Activated CD4-positive, alpha-beta memory T cell treated with anti-CD3 and anti-CD28 coated beads for 36 hours (primary cell): ENCODE measurements at regions not wholly inside any gene's neighbourhood (a gene's known extent, or its start where the extent isn't known, plus 50 kb on each side); places are given as distances from the start of the nearest gene placed in this dataset.
"Not testable (repeated sequence)": the region's sequence is repeated elsewhere in the genome, so short reads cannot be mapped to it uniquely, and the experiment has no call there.

Experiments
- CTCF ChIA-PET: fragments of 350-600 bp; sonication (Branson Sonifier 250); formaldehyde crosslinking; loops from one replicate; lab custom pipeline; 2021; ENCODE audit warnings: antibody characterized with exemption, inconsistent platforms; lab: Charles Lee
- POLR2A ChIA-PET: fragments of 350-600 bp; sonication (Branson Sonifier 250); formaldehyde crosslinking; loops from one replicate; lab custom pipeline; 2021; ENCODE audit warnings: antibody characterized with exemption; lab: Charles Lee
- DNase-seq: peaks from one replicate; pipeline ENCODE4 v3.0.0-alpha.2; 2020
- H3K27ac Mint-ChIP-seq: one replicate; pipeline ENCODE4 v1.8.0; 2021; ENCODE audit warnings: mixed read lengths
- H3K27me3 Mint-ChIP-seq: one replicate; pipeline ENCODE4 v1.8.0; 2021; ENCODE audit warnings: mixed read lengths
- H3K36me3 Mint-ChIP-seq: one replicate; pipeline ENCODE4 v1.8.0; 2021; ENCODE audit warnings: mixed read lengths
- H3K4me1 Mint-ChIP-seq: one replicate; pipeline ENCODE4 v1.8.0; 2021; ENCODE audit warnings: low read depth, mixed read lengths
- H3K4me3 Mint-ChIP-seq: one replicate; pipeline ENCODE4 v1.8.0; 2021; ENCODE audit warnings: mild to moderate bottlenecking, mixed read lengths
- H3K9me3 Mint-ChIP-seq: one replicate; pipeline ENCODE4 v1.8.0; 2021; ENCODE audit warnings: mixed read lengths
- intact Hi-C: fragments of 100-400 bp; cut with micrococcal nuclease; formaldehyde crosslinking; loops from one replicate; pipeline ENCODE4 v1.15.1; 2023

DNA sequence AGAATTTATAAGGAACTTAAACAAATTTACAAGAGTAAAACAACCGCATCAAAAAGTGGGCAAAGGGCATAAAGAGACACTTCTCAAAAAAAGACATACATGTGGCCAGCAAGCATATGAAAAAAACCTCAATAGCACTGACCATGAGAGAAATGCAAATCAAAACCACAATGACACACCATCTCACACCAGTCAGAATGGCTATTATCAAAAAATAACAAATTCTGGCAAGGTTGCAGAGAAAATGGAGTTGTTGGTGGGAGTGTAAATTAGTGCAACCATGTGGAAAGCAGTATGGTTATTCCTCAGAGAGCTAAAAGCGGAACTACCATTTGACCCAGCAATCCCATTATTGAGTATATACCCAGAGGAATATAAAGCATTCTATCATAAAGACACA lies 866.8 kb upstream of the TENM4 start:
- no peak for DNase-seq
- Mint-ChIP-seq H3K36me3 (no peaks in the 10 kb centered on the region), H3K27me3 (no peaks in the 10 kb centered on the region), H3K4me1 (no peaks in the 10 kb centered on the region), H3K27ac (no peak overlapping the region), H3K4me3 (no peak overlapping the region), H3K9me3 (peaks cover 27% of the 10 kb centered on the region)
- intact Hi-C loops: no loop called here
- CTCF ChIA-PET: no interaction called here
- POLR2A ChIA-PET: no interaction called here

DNA sequence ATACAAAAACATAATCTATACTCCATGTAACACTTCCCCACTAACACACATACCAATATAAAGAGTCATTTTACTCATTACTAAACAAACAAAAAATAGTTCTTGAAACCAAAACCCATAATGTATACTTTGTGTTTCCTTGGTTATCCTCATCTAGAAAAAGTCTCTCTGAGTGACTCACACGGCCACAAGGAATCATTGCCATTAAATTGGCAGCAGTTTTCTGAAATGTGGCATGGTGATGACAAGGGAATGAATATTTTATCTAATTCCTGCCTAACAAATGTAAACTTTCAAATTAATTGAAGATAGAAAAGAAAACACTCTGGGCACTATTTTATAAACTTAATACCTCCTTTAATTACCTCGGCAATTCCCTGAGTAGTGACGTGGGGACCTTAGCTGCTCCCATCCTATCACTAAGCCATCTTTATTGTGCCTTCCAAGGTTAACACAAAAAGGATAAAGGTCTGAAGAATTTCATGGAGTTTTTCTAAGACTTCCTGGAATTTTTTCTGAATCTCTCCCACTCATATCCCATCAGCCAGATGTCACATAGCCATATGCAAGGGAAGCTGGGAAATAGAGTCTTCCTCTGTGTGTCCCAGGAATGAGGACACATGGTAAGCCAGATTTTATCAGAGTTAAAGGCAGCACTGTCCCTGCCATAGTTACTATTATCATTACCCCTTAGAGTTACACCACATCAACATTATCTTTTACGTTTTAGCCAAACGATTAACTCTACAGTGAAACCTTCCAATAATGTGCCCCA lies 857.2 kb upstream of the TENM4 start:
- no peaks in the 10 kb centered on the region for H3K4me1 Mint-ChIP-seq
- no peaks in the 10 kb centered on the region for H3K27me3 Mint-ChIP-seq
- no peak overlapping the region for H3K4me3 Mint-ChIP-seq
- peaks cover 7% of the 10 kb centered on the region for H3K9me3 Mint-ChIP-seq
- ChIA-PET CTCF (no interaction called here), POLR2A (no interaction called here)
- no peak for DNase-seq
- intact Hi-C loops: no loop called here
- H3K27ac Mint-ChIP-seq: no peak overlapping the region
- no peaks in the 10 kb centered on the region for H3K36me3 Mint-ChIP-seq

DNA sequence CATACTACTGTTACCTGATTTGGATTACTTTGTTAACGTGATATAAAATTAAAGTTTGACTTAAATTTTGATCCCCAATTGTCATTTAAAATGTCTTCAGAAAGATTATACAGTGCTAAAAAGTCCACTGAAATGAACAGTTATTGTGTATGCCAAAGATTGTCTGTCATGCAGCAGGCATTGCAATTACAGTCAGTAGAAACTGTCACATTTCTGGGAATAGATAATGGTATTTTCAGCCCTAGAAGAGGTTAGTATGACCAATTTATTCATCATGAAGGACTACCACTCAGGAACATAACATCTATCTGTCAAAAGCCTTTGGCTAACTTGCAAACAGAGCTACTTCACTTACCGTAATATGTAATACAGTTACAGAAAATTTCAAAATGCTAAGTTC lies 852.5 kb upstream of the TENM4 start:
- no peak overlapping the region for H3K27ac Mint-ChIP-seq
- intact Hi-C loops: no loop called here
- H3K36me3 Mint-ChIP-seq: no peaks in the 10 kb centered on the region
- DNase-seq: no peak
- no peak overlapping the region for H3K4me3 Mint-ChIP-seq
- ChIA-PET POLR2A (no interaction called here), CTCF (no interaction called here)
- H3K27me3 Mint-ChIP-seq: no peaks in the 10 kb centered on the region
- peaks cover 2% of the 10 kb centered on the region for H3K9me3 Mint-ChIP-seq
- no peaks in the 10 kb centered on the region for H3K4me1 Mint-ChIP-seq

DNA sequence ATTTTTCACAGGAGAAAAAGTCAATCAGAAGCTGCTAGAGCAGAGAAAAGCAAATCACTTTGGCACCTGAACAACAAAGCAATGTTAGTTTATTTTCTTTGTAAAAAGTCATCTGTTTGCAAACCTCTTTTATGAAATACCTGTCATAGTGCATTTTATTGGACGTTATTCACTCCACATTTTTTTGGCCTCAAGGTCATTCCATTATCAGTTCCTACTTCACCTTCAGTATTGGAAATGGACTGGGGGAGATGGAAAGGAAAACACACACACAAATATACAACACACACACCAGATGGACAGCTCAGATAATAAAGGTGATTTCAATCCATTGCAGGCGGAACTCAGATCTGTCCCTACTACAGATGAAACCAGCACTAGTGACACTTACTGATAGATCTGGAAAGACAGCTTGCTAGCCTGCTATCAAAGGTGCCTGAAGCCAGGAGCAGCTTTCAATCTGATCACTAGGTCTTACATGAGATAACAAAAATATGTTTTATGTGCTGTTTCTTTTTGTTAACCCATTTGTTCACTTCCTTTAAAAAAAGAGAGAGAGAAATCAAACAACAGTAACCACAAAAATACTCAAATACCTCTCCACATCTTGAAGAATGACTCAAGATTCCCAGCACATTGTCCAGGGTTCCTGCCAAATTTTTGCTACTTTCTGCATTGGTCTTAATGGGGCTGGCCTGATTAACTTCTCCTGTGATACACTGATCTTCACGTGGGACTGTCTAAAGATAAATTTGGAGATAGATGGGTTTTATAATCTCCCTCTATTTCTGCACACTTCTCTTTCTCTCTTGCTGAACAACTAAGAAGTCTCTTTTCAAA lies 844.3 kb upstream of the TENM4 start:
- H3K27me3 Mint-ChIP-seq: no peaks in the 10 kb centered on the region
- DNase-seq: no peak
- H3K4me1 Mint-ChIP-seq: no peaks in the 10 kb centered on the region
- no peaks in the 10 kb centered on the region for H3K36me3 Mint-ChIP-seq
- intact Hi-C loops: no loop called here
- H3K4me3 Mint-ChIP-seq: no peak overlapping the region
- ChIA-PET CTCF (no interaction called here), POLR2A (no interaction called here)
- peaks cover 10% of the 10 kb centered on the region for H3K9me3 Mint-ChIP-seq
- H3K27ac Mint-ChIP-seq: no peak overlapping the region

GRCh38 chr11:80282643-80283042 lies 841.8 kb upstream of the TENM4 start:
- no peak for DNase-seq
- CTCF ChIA-PET: no interaction called here
- POLR2A ChIA-PET: no interaction called here

GRCh38 chr11:80281194-80281593 lies 840.4 kb upstream of the TENM4 start:
- ChIA-PET CTCF (no interaction called here), POLR2A (no interaction called here)
- intact Hi-C loops: no loop called here
- H3K9me3 Mint-ChIP-seq: peaks cover 13% of the 10 kb centered on the region
- H3K27me3 Mint-ChIP-seq: no peaks in the 10 kb centered on the region
- H3K27ac Mint-ChIP-seq: no peak overlapping the region
- no peaks in the 10 kb centered on the region for H3K36me3 Mint-ChIP-seq
- H3K4me3 Mint-ChIP-seq: no peak overlapping the region
- DNase-seq: no peak
- no peaks in the 10 kb centered on the region for H3K4me1 Mint-ChIP-seq

More at GRCh38 chr11:80282643-80283042, 841.8 kb upstream of the TENM4 start:
- Mint-ChIP-seq H3K9me3 (peaks cover 15% of the 10 kb centered on the region), H3K27ac (no peak overlapping the region), H3K27me3 (no peaks in the 10 kb centered on the region), H3K4me1 (no peaks in the 10 kb centered on the region), H3K4me3 (no peak overlapping the region), H3K36me3 (no peaks in the 10 kb centered on the region)
- intact Hi-C loops: no loop called here

DNA sequence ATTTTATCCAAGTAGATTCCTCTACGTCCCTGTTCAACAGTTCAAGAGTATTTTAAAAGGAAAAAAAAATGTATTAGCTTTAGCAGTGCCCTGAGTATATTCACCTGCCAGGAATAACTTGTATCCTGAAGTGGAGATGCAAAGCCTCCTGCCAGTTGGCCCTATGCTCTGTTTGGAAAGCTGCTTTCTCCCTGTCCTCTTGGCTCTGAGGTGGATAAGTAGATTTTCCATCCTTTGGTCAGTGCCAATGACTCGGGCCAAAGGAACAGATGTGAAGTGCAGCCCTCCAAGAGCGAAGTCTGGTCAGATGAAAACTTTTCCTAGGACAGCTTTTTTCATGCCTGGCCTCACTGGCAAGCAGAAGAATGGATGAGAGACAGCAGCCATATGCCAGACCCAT lies 839.9 kb upstream of the TENM4 start:
- intact Hi-C loops: no loop called here
- H3K27me3 Mint-ChIP-seq: no peaks in the 10 kb centered on the region
- H3K9me3 Mint-ChIP-seq: peaks cover 11% of the 10 kb centered on the region
- H3K27ac Mint-ChIP-seq: no peak overlapping the region
- POLR2A ChIA-PET: no interaction called here
- CTCF ChIA-PET: no interaction called here
- H3K4me1 Mint-ChIP-seq: no peaks in the 10 kb centered on the region
- no peak for DNase-seq
- no peaks in the 10 kb centered on the region for H3K36me3 Mint-ChIP-seq
- H3K4me3 Mint-ChIP-seq: no peak overlapping the region

GRCh38 chr11:80261776-80262175 lies 820.9 kb upstream of the TENM4 start:
- no peak overlapping the region for H3K4me3 Mint-ChIP-seq
- CTCF ChIA-PET: no interaction called here
- POLR2A ChIA-PET: no interaction called here
- H3K27ac Mint-ChIP-seq: no peak overlapping the region
- no peaks in the 10 kb centered on the region for H3K36me3 Mint-ChIP-seq
- intact Hi-C loops: no loop called here
- H3K27me3 Mint-ChIP-seq: no peaks in the 10 kb centered on the region
- H3K4me1 Mint-ChIP-seq: no peaks in the 10 kb centered on the region
- H3K9me3 Mint-ChIP-seq: peaks cover 9% of the 10 kb centered on the region
- DNase-seq: no peak

DNA sequence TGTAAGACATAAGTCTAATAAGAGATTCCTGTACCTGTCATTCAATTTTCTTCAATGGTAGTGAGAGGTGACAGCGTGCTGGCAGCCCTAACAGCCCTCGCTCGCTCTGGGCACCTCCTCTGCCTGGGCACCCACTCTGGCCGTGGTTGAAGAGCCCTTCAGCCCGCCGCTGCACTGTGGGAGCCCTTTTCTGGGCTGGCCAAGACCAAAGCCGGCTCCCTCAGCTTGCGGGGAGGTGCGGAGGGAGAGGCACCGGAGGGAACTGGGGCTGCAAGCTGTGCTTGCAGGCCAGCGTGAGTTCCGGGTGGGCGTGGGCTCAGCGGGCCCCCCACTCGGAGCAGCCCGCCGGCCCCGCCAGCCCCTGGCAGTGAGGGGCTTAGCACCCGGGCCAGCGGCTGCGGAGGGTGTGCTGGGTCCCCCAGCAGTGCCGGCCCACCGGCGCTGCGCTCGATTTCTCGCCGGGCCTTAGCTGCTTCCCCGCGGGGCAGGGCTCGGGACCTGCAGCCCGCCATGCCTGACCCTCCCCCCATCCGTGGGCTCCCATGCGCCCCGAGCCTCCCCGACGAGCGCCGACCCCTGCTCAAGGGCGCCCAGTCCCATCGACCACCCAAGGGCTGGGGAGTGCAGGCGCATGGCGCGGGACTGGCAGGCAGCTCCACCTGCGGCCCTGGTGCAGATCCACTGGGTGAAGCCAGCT lies 816.6 kb upstream of the TENM4 start:
- H3K27ac Mint-ChIP-seq, intact Hi-C loops, H3K36me3 Mint-ChIP-seq, H3K4me1 Mint-ChIP-seq, DNase-seq, POLR2A ChIA-PET, CTCF ChIA-PET, H3K27me3 Mint-ChIP-seq, H3K4me3 Mint-ChIP-seq: not testable (repeated sequence)
- peaks cover 12% of the 10 kb centered on the region for H3K9me3 Mint-ChIP-seq

DNA sequence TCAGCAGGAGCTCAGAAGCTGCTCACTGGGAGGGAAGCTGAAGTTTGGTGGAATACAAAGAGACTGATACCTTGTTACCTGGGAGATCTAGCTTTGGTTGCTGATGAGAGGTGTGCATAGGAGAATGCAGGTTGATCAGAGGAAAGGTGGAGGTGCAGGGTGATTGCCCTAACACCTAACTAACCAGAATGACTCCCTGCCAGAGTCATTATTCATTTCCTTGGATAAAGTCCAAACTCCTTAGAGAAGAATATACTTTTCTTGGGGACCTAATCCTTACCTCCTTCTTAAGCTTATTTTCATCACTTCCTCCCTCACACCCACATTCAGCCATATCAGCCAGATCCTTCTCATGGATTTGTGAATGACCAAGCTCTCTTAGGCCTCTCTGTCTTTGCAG lies 814.2 kb upstream of the TENM4 start:
- ChIA-PET CTCF (no interaction called here), POLR2A (no interaction called here)
- intact Hi-C loops: no loop called here
- H3K9me3 Mint-ChIP-seq: peaks cover 14% of the 10 kb centered on the region
- no peak overlapping the region for H3K4me3 Mint-ChIP-seq
- no peak overlapping the region for H3K27ac Mint-ChIP-seq
- H3K27me3 Mint-ChIP-seq: no peaks in the 10 kb centered on the region
- DNase-seq: no peak
- no peaks in the 10 kb centered on the region for H3K36me3 Mint-ChIP-seq
- H3K4me1 Mint-ChIP-seq: no peaks in the 10 kb centered on the region

- POLR2A ChIA-PET: no interaction called here
- intact Hi-C loops: no loop called here
- CTCF ChIA-PET: no interaction called here
- H3K4me1 Mint-ChIP-seq: no peaks in the 10 kb centered on the region
- H3K27me3 Mint-ChIP-seq: no peaks in the 10 kb centered on the region
- no peak for DNase-seq
- H3K36me3 Mint-ChIP-seq: no peaks in the 10 kb centered on the region
- H3K9me3 Mint-ChIP-seq: peaks cover 35% of the 10 kb centered on the region
- H3K27ac Mint-ChIP-seq: no peak overlapping the region
- H3K4me3 Mint-ChIP-seq: no peak overlapping the region
Observed at GRCh38 chr11:80241766-80242165, 800.9 kb upstream of the TENM4 start.

- no peak for DNase-seq
- no peak overlapping the region for H3K4me3 Mint-ChIP-seq
- H3K36me3 Mint-ChIP-seq: no peaks in the 10 kb centered on the region
- intact Hi-C loops: no loop called here
- ChIA-PET CTCF (no interaction called here), POLR2A (no interaction called here)
- H3K9me3 Mint-ChIP-seq: peaks cover 45% of the 10 kb centered on the region
- no peaks in the 10 kb centered on the region for H3K27me3 Mint-ChIP-seq
- no peak overlapping the region for H3K27ac Mint-ChIP-seq
- H3K4me1 Mint-ChIP-seq: no peaks in the 10 kb centered on the region
Observed at GRCh38 chr11:80240245-80240644, 799.4 kb upstream of the TENM4 start.
